ENCODE measurements at regions not wholly inside any gene's neighbourhood (a gene's known extent, or its start where the extent isn't known, plus 50 kb on each side); places are given as distances from the start of the nearest gene placed in this dataset.

DNA sequence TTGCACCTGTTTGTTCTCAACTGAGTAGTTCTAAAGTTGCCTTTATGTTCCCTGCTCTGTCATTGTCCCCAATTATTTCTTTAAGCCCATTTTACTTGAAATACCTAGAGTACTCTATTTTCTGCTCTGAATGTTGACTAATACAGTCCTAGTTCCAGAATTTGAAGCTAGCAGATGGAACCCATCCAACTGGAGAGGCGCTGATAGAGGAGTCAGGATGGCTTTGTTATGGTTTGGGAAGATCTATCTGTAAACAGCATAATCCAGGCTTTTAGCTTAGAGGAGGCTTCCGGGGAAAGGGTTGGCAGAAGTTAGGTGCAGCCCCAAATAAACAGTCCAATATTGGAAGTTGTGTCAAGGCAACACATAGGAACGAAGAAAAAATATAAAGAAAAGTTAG, 927.7 kb downstream of the TFAP2A start:
- DNase-seq, result no peak
- Mint-ChIP-seq H3K27me3 (peaks cover 0 to 6% (median 0%) of the 10 kb centered on the region in 5 donors), H3K4me1 (peaks cover 0 to 2% (median 0%) of the 10 kb centered on the region in 7 donors), H3K27ac (no peak overlapping the region), H3K36me3 (peaks cover 0 to 4% (median 0%) of the 10 kb centered on the region in 5 donors), H3K4me3 (no peak overlapping the region), H3K9me3 (peaks cover 0 to 9% (median 0%) of the 10 kb centered on the region in 11 donors)
- Histone ChIP-seq H3K4me3 (ENCODE audit: low read length) (no peak overlapping the region), H3K27me3 (ENCODE audit: control insufficient read depth in 2 of 2, insufficient read depth in 2 of 2, low read length in 2 of 2) (no peaks in the 10 kb centered on the region), H3K4me1 (ENCODE audit: control insufficient read depth in 2 of 2, insufficient read depth in 2 of 2, low read length in 2 of 2) (no peaks in the 10 kb centered on the region), H3K27ac (ENCODE audit: low read depth, low read length) (no peak overlapping the region), H3K36me3 (ENCODE audit: control insufficient read depth in 2 of 3, insufficient read depth in 3 of 3, low read length in 3 of 3) (no peaks in the 10 kb centered on the region), H3K9me3 (ENCODE audit: control insufficient read depth in 2 of 3, low read length in 3 of 3) (no peaks in the 10 kb centered on the region)
- intact Hi-C loops (cut with micrococcal nuclease), result no loop called here
- CTCF ChIA-PET, result no interaction called here
- ATAC-seq, result no peak
- POLR2A ChIA-PET, result no interaction called here

DNA sequence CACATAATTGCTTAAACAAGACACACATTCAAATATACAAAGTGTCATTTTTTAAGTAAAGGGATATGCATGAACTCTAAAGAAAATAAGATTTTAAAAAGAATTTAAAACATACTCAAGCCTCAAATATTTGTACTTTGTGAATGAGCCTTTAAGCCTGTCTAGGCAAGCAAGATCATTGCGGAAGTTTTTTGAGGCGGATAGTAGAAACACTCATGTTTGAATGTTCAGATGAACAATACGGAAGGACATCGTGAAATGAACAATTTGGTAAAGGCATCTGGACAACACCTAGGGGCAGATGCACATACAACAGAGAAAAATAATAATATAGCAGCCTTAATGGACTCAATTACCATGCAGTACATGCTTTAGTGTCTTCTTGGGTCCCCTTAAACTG, 928.9 kb downstream of the TFAP2A start:
- H3K9me3 ChIP-seq (ENCODE audit: control insufficient read depth in 2 of 3, low read length in 3 of 3), result no peaks in the 10 kb centered on the region
- Mint-ChIP-seq H3K9me3 (peaks cover 0 to 10% (median 2%) of the 10 kb centered on the region in 11 donors), H3K27me3 (peaks cover 0 to 6% (median 0%) of the 10 kb centered on the region in 5 donors), H3K36me3 (peaks cover 0 to 4% (median 0%) of the 10 kb centered on the region in 5 donors), H3K4me1 (peaks cover 0 to 2% (median 0%) of the 10 kb centered on the region in 7 donors), H3K27ac (no peak overlapping the region), H3K4me3 (no peak overlapping the region)
- H3K27ac ChIP-seq (ENCODE audit: low read depth, low read length), result no peak overlapping the region
- ChIA-PET POLR2A (no interaction called here), CTCF (no interaction called here)
- H3K27me3 ChIP-seq (ENCODE audit: control insufficient read depth in 2 of 2, insufficient read depth in 2 of 2, low read length in 2 of 2), result no peaks in the 10 kb centered on the region
- H3K4me3 ChIP-seq (ENCODE audit: low read length), result no peak overlapping the region
- intact Hi-C loops (cut with micrococcal nuclease), result no loop called here
- DNase-seq, result no peak
- ATAC-seq, result no peak
- no peaks in the 10 kb centered on the region for H3K4me1 ChIP-seq (ENCODE audit: control insufficient read depth in 2 of 2, insufficient read depth in 2 of 2, low read length in 2 of 2)
- H3K36me3 ChIP-seq (ENCODE audit: control insufficient read depth in 2 of 3, insufficient read depth in 3 of 3, low read length in 3 of 3), result no peaks in the 10 kb centered on the region

DNA sequence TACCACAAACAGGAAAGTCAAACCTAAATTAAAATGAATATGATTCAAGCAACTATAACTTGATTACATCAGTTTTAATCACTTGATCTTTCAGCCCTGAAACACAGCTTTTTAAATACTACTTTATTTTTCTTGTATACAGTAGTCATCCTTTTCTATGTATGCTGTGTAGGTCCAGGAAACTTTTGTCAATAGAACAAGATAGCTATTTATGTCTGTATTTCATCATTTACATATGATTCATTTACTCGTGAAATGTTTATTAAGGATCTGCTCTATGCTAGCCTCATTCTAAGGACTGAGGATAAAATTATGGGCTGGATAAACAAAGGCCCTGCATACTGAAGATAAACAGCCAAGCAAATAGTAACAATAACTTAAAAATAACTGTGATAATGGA, 930.2 kb downstream of the TFAP2A start:
- H3K4me1 Mint-ChIP-seq, result peaks cover 0 to 2% (median 0%) of the 10 kb centered on the region in 7 donors
- H3K4me3 ChIP-seq (ENCODE audit: low read length), result no peak overlapping the region
- no peak for DNase-seq
- H3K27me3 ChIP-seq (ENCODE audit: control insufficient read depth in 2 of 2, insufficient read depth in 2 of 2, low read length in 2 of 2), result no peaks in the 10 kb centered on the region
- no peak overlapping the region for H3K4me3 Mint-ChIP-seq
- no peak for ATAC-seq
- no peak overlapping the region for H3K27ac ChIP-seq (ENCODE audit: low read depth, low read length)
- H3K36me3 ChIP-seq (ENCODE audit: control insufficient read depth in 2 of 3, insufficient read depth in 3 of 3, low read length in 3 of 3), result no peaks in the 10 kb centered on the region
- peaks cover 0 to 4% (median 0%) of the 10 kb centered on the region in 5 donors for H3K36me3 Mint-ChIP-seq
- no peak overlapping the region for H3K27ac Mint-ChIP-seq
- intact Hi-C loops (cut with micrococcal nuclease), result no loop called here
- ChIA-PET POLR2A (no interaction called here), CTCF (no interaction called here)
- H3K9me3 ChIP-seq (ENCODE audit: control insufficient read depth in 2 of 3, low read length in 3 of 3), result no peaks in the 10 kb centered on the region
- H3K9me3 Mint-ChIP-seq, result peaks cover 0 to 10% (median 3%) of the 10 kb centered on the region in 11 donors
- no peaks in the 10 kb centered on the region for H3K4me1 ChIP-seq (ENCODE audit: control insufficient read depth in 2 of 2, insufficient read depth in 2 of 2, low read length in 2 of 2)
- H3K27me3 Mint-ChIP-seq, result peaks cover 0 to 6% (median 0%) of the 10 kb centered on the region in 5 donors

DNA sequence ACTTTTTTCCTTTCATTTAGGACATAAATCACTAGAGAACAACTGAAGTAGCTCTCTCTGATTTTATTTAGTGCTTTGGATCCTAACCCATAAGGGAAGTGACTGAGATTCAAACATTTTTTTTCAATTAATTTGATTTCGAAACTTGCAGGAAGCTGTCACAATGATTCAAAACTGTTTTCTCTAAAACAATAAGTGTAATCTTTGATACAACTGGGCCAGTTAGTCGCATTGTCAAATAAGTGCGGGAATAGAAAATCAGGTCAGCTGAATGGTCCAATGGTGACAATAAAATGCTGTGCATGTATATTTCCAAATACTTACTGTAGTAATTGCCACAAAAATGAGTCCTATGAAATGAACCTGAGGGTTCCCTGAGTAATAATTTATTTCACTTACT, 930.8 kb downstream of the TFAP2A start:
- H3K9me3 ChIP-seq (ENCODE audit: control insufficient read depth in 2 of 3, low read length in 3 of 3), result no peaks in the 10 kb centered on the region
- Mint-ChIP-seq H3K4me3 (no peak overlapping the region), H3K27ac (no peak overlapping the region), H3K27me3 (peaks cover 0 to 6% (median 0%) of the 10 kb centered on the region in 5 donors), H3K9me3 (peaks cover 0 to 10% (median 5%) of the 10 kb centered on the region in 11 donors), H3K4me1 (peaks cover 0 to 2% (median 0%) of the 10 kb centered on the region in 7 donors), H3K36me3 (peaks cover 0 to 4% (median 0%) of the 10 kb centered on the region in 5 donors)
- ChIA-PET POLR2A (interaction anchor here (0.6 kb wide), 1 partner anchor 30 kb away, joined by 5 read pairs; no protein-coding TSS in a partner anchor), CTCF (no interaction called here)
- H3K27ac ChIP-seq (ENCODE audit: low read depth, low read length), result no peak overlapping the region
- H3K36me3 ChIP-seq (ENCODE audit: control insufficient read depth in 2 of 3, insufficient read depth in 3 of 3, low read length in 3 of 3), result no peaks in the 10 kb centered on the region
- no peaks in the 10 kb centered on the region for H3K4me1 ChIP-seq (ENCODE audit: control insufficient read depth in 2 of 2, insufficient read depth in 2 of 2, low read length in 2 of 2)
- ATAC-seq, result no peak
- intact Hi-C loops (cut with micrococcal nuclease), result no loop called here
- no peak for DNase-seq
- no peak overlapping the region for H3K4me3 ChIP-seq (ENCODE audit: low read length)
- H3K27me3 ChIP-seq (ENCODE audit: control insufficient read depth in 2 of 2, insufficient read depth in 2 of 2, low read length in 2 of 2), result no peaks in the 10 kb centered on the region

DNA sequence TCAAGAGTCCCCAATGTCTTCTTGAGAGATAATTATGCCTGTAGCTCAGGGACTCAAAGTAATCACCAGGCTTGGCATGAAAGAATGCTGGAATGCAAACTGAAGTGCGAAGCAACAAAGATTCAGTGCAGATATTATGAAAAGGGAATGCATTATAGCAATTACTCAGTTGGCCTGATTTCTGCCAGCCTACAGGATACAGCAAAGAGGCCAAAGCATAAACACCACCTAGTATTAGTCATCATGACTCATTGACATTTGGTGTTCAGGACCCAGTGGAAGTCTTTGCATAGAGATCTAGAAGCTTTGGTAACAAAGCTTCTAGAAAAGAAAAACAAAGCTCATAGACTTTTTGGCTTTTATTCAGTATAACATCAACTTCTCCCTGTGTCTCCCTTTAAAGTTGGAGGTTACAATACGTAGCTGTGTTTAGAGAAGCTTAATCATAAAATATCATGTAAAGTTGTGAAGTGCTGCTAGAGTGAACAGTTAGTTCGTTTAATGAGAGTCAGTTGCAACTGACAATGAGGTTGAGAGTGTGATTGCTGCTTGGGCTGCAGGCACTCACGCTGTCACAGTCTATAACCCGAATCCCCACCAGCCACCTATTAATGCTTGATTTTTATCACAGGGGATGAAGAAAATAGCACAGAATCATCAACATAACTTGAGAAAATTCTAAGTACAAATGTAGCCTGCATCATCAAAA, 932.7 kb downstream of the TFAP2A start:
- peaks cover 0 to 4% (median 0%) of the 10 kb centered on the region in 5 donors for H3K36me3 Mint-ChIP-seq

DNA sequence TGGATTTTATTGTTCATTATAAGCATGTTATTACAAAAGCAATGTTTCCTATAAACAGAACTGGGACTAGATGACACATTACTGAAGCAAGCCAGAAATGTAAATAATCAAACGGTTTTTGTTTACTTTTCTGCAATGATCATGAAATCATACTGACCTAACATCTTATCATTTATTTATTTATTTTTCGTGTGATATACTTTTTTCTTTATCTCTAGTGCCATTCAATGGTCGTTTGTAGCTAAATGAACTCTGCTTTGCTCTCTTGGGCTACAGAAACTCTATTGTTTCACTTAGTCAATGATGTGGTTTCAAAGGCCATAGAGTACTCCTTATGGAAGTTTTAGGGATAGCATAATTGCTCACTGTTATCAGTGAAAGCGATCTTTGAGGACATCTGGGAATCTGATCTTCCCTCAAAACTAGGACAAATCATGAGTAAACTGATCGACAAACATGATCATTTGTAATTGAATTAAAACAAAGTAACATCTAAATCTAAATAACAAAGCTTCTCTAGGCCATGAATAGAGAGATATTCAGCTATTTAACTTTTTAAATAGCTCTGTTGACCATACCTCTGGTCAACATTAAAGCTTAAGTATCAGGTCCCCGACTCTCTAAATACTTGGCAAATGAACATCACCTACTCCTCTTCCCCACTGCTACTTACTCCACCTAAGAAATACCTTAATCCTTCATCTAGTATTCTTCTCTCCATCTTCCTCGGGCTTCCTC, 933.4 kb downstream of the TFAP2A start:
- no peak overlapping the region for H3K4me3 Mint-ChIP-seq
- H3K9me3 Mint-ChIP-seq, result peaks cover 0 to 20% (median 5%) of the 10 kb centered on the region in 11 donors
- peaks cover 0 to 2% (median 0%) of the 10 kb centered on the region in 7 donors for H3K4me1 Mint-ChIP-seq
- Histone ChIP-seq H3K4me3 (ENCODE audit: low read length) (no peak overlapping the region), H3K9me3 (ENCODE audit: control insufficient read depth in 2 of 3, low read length in 3 of 3) (no peaks in the 10 kb centered on the region), H3K27me3 (ENCODE audit: control insufficient read depth in 2 of 2, insufficient read depth in 2 of 2, low read length in 2 of 2) (no peaks in the 10 kb centered on the region), H3K4me1 (ENCODE audit: control insufficient read depth in 2 of 2, insufficient read depth in 2 of 2, low read length in 2 of 2) (no peaks in the 10 kb centered on the region), H3K36me3 (ENCODE audit: control insufficient read depth in 2 of 3, insufficient read depth in 3 of 3, low read length in 3 of 3) (no peaks in the 10 kb centered on the region), H3K27ac (ENCODE audit: low read depth, low read length) (no peak overlapping the region)
- intact Hi-C loops (cut with micrococcal nuclease), result no loop called here
- peaks cover 0 to 4% (median 0%) of the 10 kb centered on the region in 5 donors for H3K27me3 Mint-ChIP-seq
- peaks cover 0 to 3% (median 0%) of the 10 kb centered on the region in 5 donors for H3K36me3 Mint-ChIP-seq
- ChIA-PET CTCF (no interaction called here), POLR2A (no interaction called here)
- no peak for ATAC-seq
- DNase-seq, result no peak
- no peak overlapping the region for H3K27ac Mint-ChIP-seq

More for the DNA sequence above, 932.7 kb downstream of the TFAP2A start:
- no peaks in the 10 kb centered on the region for H3K9me3 ChIP-seq (ENCODE audit: control insufficient read depth in 2 of 3, low read length in 3 of 3)
- Mint-ChIP-seq H3K9me3 (peaks cover 0 to 21% (median 5%) of the 10 kb centered on the region in 11 donors), H3K27ac (no peak overlapping the region), H3K4me3 (no peak overlapping the region), H3K27me3 (peaks cover 0 to 6% (median 0%) of the 10 kb centered on the region in 5 donors), H3K4me1 (peaks cover 0 to 2% (median 0%) of the 10 kb centered on the region in 7 donors)
- no peak for DNase-seq
- no peak for ATAC-seq
- no peak overlapping the region for H3K27ac ChIP-seq (ENCODE audit: low read depth, low read length)
- H3K4me1 ChIP-seq (ENCODE audit: control insufficient read depth in 2 of 2, insufficient read depth in 2 of 2, low read length in 2 of 2), result no peaks in the 10 kb centered on the region
- H3K4me3 ChIP-seq (ENCODE audit: low read length), result no peak overlapping the region
- intact Hi-C loops (cut with micrococcal nuclease), result no loop called here
- ChIA-PET CTCF (no interaction called here), POLR2A (no interaction called here)
- H3K36me3 ChIP-seq (ENCODE audit: control insufficient read depth in 2 of 3, insufficient read depth in 3 of 3, low read length in 3 of 3), result no peaks in the 10 kb centered on the region
- H3K27me3 ChIP-seq (ENCODE audit: control insufficient read depth in 2 of 2, insufficient read depth in 2 of 2, low read length in 2 of 2), result no peaks in the 10 kb centered on the region
